GM23338 (cell line): ENCODE measurements at regions not wholly inside any gene's neighbourhood (a gene's known extent, or its start where the extent isn't known, plus 50 kb on each side); places are given as distances from the start of the nearest gene placed in this dataset.
A peak's percentile ranks its signal among the peaks of the same experiment; 100 is the strongest.

ENCODE experiments used
- ATAC-seq: fragments of 200-7000 bp; cut with Tn5 transposase; 3 replicates; pipeline ENCODE4 v1.9.1; 2020
- DNase-seq: peaks from one replicate; pipeline ENCODE4 v3.0.0-alpha.2; 2015; ENCODE audit warnings: low spot score
- H2AFZ ChIP-seq: fragments of 200-600 bp; sonication (generic); 2 replicates; pipeline ENCODE4 v1.8.0; 2016; ENCODE audit warnings: antibody characterized with exemption, mild to moderate bottlenecking, moderate library complexity
- H3F3A ChIP-seq: fragments of 200-600 bp; sonication (generic); replicated peaks from 2 replicates; pipeline ENCODE4 v1.8.0; 2017; ENCODE audit warnings: antibody characterized with exemption, mixed run types, low read depth
- H3K27ac ChIP-seq: fragments of 200-600 bp; sonication (generic); 2 replicates; pipeline ENCODE4 v1.6.1; 2016; ENCODE audit warnings: low read depth
- H3K27me3 ChIP-seq: fragments of 200-600 bp; sonication (generic); 2 replicates; pipeline ENCODE4 v1.8.0; 2016; ENCODE audit warnings: mild to moderate bottlenecking, mixed run types, moderate library complexity; ENCODE audit not compliant: insufficient read depth
- H3K36me3 ChIP-seq: fragments of 200-600 bp; sonication (generic); 2 replicates; pipeline ENCODE4 v1.8.0; 2016; ENCODE audit warnings: mild to moderate bottlenecking; ENCODE audit not compliant: insufficient read depth
- H3K4me1 ChIP-seq: fragments of 200-600 bp; sonication (generic); 2 replicates; pipeline ENCODE4 v1.8.0; 2016; ENCODE audit warnings: mild to moderate bottlenecking, moderate library complexity; ENCODE audit not compliant: insufficient read depth
- H3K4me2 ChIP-seq: fragments of 200-600 bp; sonication (generic); 2 replicates; pipeline ENCODE4 v1.7.1; 2017; ENCODE audit warnings: mixed run types
- H3K4me3 ChIP-seq: fragments of 200-600 bp; sonication (generic); 2 replicates; pipeline ENCODE4 v1.6.1; 2016; ENCODE audit warnings: mixed run types
- H3K79me2 ChIP-seq: fragments of 200-600 bp; sonication (generic); replicated peaks from 2 replicates; pipeline ENCODE4 v1.8.0; 2017; ENCODE audit warnings: mild to moderate bottlenecking; ENCODE audit not compliant: insufficient read depth
- H3K9me2 ChIP-seq: fragments of 200-600 bp; sonication (generic); 2 replicates; pipeline ENCODE4 v1.8.0; 2017; ENCODE audit not compliant: insufficient read depth
- H4K20me1 ChIP-seq: fragments of 200-600 bp; sonication (generic); replicated peaks from 2 replicates; pipeline ENCODE4 v1.8.0; 2017; ENCODE audit warnings: mild to moderate bottlenecking; ENCODE audit not compliant: insufficient read depth
- H3K27ac Mint-ChIP-seq: 2 replicates; pipeline ENCODE4 v1.8.0; 2020; ENCODE audit warnings: inconsistent platforms, mild to moderate bottlenecking, moderate library complexity, mixed read lengths
- H3K27me3 Mint-ChIP-seq: 3 replicates; pipeline ENCODE4 v1.8.0; 2022; ENCODE audit warnings: low read depth, mild to moderate bottlenecking, moderate library complexity, mixed read lengths, inconsistent platforms; ENCODE audit not compliant: insufficient read depth, poor library complexity
- H3K36me3 Mint-ChIP-seq: 3 replicates; pipeline ENCODE4 v1.8.0; 2021; ENCODE audit warnings: low read depth, mild to moderate bottlenecking, inconsistent platforms, moderate library complexity, mixed read lengths
- H3K4me1 Mint-ChIP-seq: 3 replicates; pipeline ENCODE4 v1.8.0; 2020; ENCODE audit warnings: mild to moderate bottlenecking, inconsistent platforms, mixed read lengths
- H3K4me3 Mint-ChIP-seq: 3 replicates; pipeline ENCODE4 v1.8.0; 2021; ENCODE audit warnings: moderate library complexity, mild to moderate bottlenecking, inconsistent platforms, mixed read lengths
- H3K9me3 Mint-ChIP-seq: 3 replicates; pipeline ENCODE4 v1.8.0; 2020; ENCODE audit warnings: moderate library complexity, mild to moderate bottlenecking, inconsistent platforms, mixed read lengths
- CTCF ChIP-seq, 2 experiments: fragments of 200-600 bp in 1 of 2; sonication (generic) in 1 of 2; conservative IDR thresholded peaks; 2 replicates each; pipeline versions ENCODE4 v1.5.1 to v1.6.1; 2016 to 2017; ENCODE audit warnings: antibody characterized with exemption in 2 of 2, low read depth in 2 of 2, mild to moderate bottlenecking in 2 of 2, moderate library complexity in 1 of 2
- ETS1 ChIP-seq: IDR thresholded peaks from 2 replicates; pipeline ENCODE4 v1.6.1; 2016; ENCODE audit warnings: antibody characterized with exemption
- EZH2 ChIP-seq: fragments of 200-600 bp; sonication (generic); IDR thresholded peaks from one replicate; pipeline ENCODE4 v1.8.0; 2017; ENCODE audit warnings: antibody characterized with exemption, mild to moderate bottlenecking, low read depth; ENCODE audit not compliant: unreplicated experiment
- EZH2phosphoT487 ChIP-seq: fragments of 200-600 bp; sonication (generic); IDR thresholded peaks from one replicate; pipeline ENCODE4 v1.8.1; 2018; ENCODE audit warnings: antibody characterized with exemption; ENCODE audit not compliant: unreplicated experiment
- JUNB ChIP-seq: IDR thresholded peaks from one replicate; pipeline ENCODE4 v1.6.1; 2016; ENCODE audit warnings: antibody characterized with exemption; ENCODE audit not compliant: unreplicated experiment
- REST ChIP-seq: IDR thresholded peaks from one replicate; pipeline ENCODE4 v1.6.1; 2018; ENCODE audit warnings: antibody characterized with exemption; ENCODE audit not compliant: unreplicated experiment
- ZNF114 ChIP-seq: fragments of 250-450 bp; sonication (Bioruptor Pico); IDR thresholded peaks from 2 replicates; pipeline ENCODE4 v1.5.0; 2020; ENCODE audit warnings: mild to moderate bottlenecking, moderate library complexity
- ZNF331 ChIP-seq: fragments of 250-450 bp; sonication (Bioruptor Pico); IDR thresholded peaks from 2 replicates; pipeline ENCODE4 v1.5.0; 2020; ENCODE audit warnings: low read depth, mild to moderate bottlenecking, moderate library complexity
- ZNF462 ChIP-seq: fragments of 250-450 bp; sonication (Bioruptor Pico); IDR thresholded peaks from 2 replicates; pipeline ENCODE4 v1.5.0; 2020; ENCODE audit warnings: mild to moderate bottlenecking, moderate library complexity

GRCh38 chr1:221809091-221810029 lies 67.5 kb upstream of the DUSP10 start:
- H3K4me2 ChIP-seq = no peak overlapping the region

More at GRCh38 chr1:221809091-221810029, 67.5 kb upstream of the DUSP10 start:
- TF ChIP-seq EZH2phosphoT487 = no peak
- TF ChIP-seq ZNF331 (CRISPR knock-in tag) = no peak
- TF ChIP-seq EZH2 = no peak
- no peak for TF ChIP-seq ZNF114 (CRISPR knock-in tag)
- no peak for TF ChIP-seq ETS1
- no peak for TF ChIP-seq CTCF (conservative IDR thresholded peaks at IDR 0.05; ENCODE audit: low read depth in 2 of 2)
- no peak for TF ChIP-seq ZNF462 (CRISPR knock-in tag)
- no peak for TF ChIP-seq JUNB
- no peak for TF ChIP-seq REST
- no peaks in the 10 kb centered on the region for H3K27me3 Mint-ChIP-seq
- Histone ChIP-seq H3K79me2 (no peaks in the 10 kb centered on the region), H3K27ac (no peak overlapping the region), H3F3A (no peaks in the 10 kb centered on the region), H3K36me3 (no peaks in the 10 kb centered on the region), H3K27me3 (no peaks in the 10 kb centered on the region), H3K9me2 (0 out of 2 replicates have a peak, but pooled peaks cover 2% of the 10 kb centered on the region), H4K20me1 (no peaks in the 10 kb centered on the region), H3K4me3 (no peak overlapping the region), H3K4me1 (no peaks in the 10 kb centered on the region), H2AFZ (no peak overlapping the region)
- ATAC-seq (no peak), DNase-seq (no peak)
- no peak overlapping the region for H3K4me3 Mint-ChIP-seq
- H3K36me3 Mint-ChIP-seq = no peaks in the 10 kb centered on the region
- no peaks in the 10 kb centered on the region for H3K9me3 Mint-ChIP-seq
- 0 out of 2 replicates have a peak overlapping the region, but pooled peaks have one; percentile 27 for H3K27ac Mint-ChIP-seq
- H3K4me1 Mint-ChIP-seq = peaks cover 4% of the 10 kb centered on the region; the same call in 2 of the 3 replicates
